Liver (tissue), 8 donors: ENCODE measurements at regions not wholly inside any gene's neighbourhood (a gene's known extent, or its start where the extent isn't known, plus 50 kb on each side); places are given as distances from the start of the nearest gene placed in this dataset.

ENCODE experiments used
- DNase-seq: peaks from one replicate; pipeline ENCODE4 v3.0.0-alpha.2; 2017; ENCODE audit warnings: low spot score
- H3K27ac ChIP-seq, 2 donors: one replicate each; pipeline ENCODE4 v1.7.0; 2013; ENCODE audit warnings: inconsistent platforms in 2 of 2, low read length in 2 of 2, control low read depth in 1 of 2, low read depth in 1 of 2, mild to moderate bottlenecking in 1 of 2
- H3K27me3 ChIP-seq, 4 donors: one replicate each; pipeline versions ENCODE4 v1.6.1 to v1.7.0; 2013; ENCODE audit warnings: low read length in 3 of 4, inconsistent platforms in 1 of 4, mild to moderate bottlenecking in 1 of 4, moderate library complexity in 1 of 4; ENCODE audit not compliant: control insufficient read depth in 4 of 4, insufficient read depth in 4 of 4
- H3K36me3 ChIP-seq, 4 donors: one replicate each; pipeline versions ENCODE4 v1.6.1 to v1.7.0; 2013; ENCODE audit warnings: low read length in 3 of 4, mild to moderate bottlenecking in 3 of 4, low read depth in 1 of 4, moderate library complexity in 1 of 4; ENCODE audit not compliant: control insufficient read depth in 4 of 4, insufficient read depth in 3 of 4
- H3K4me1 ChIP-seq, 4 donors: one replicate each; pipeline versions ENCODE4 v1.6.1 to v1.7.0; 2013; ENCODE audit warnings: low read length in 3 of 4, mild to moderate bottlenecking in 3 of 4, moderate library complexity in 1 of 4; ENCODE audit not compliant: control insufficient read depth in 4 of 4, insufficient read depth in 4 of 4
- H3K4me3 ChIP-seq, 3 donors: one replicate each; pipeline versions ENCODE4 v1.6.1 to v1.7.0; 2013; ENCODE audit warnings: low read length in 3 of 3, control low read depth in 1 of 3, low read depth in 1 of 3, mild to moderate bottlenecking in 1 of 3
- H3K9ac ChIP-seq, 2 donors: one replicate each; pipeline ENCODE4 v1.7.0; 2013; ENCODE audit warnings: low read length in 2 of 2, mild to moderate bottlenecking in 2 of 2, moderate library complexity in 2 of 2, control low read depth in 1 of 2, low read depth in 1 of 2
- H3K9me3 ChIP-seq, 4 donors: one replicate each; pipeline versions ENCODE4 v1.6.1 to v1.7.0; 2013; ENCODE audit warnings: low read length in 3 of 4; ENCODE audit not compliant: control insufficient read depth in 4 of 4
- ATF3 ChIP-seq: IDR thresholded peaks from 2 replicates; pipeline ENCODE4 v1.6.1; 2016; ENCODE audit warnings: antibody characterized with exemption
- CTCF ChIP-seq: fragments of 150-350 bp; IDR thresholded peaks from 2 replicates; pipeline ENCODE4 v1.5.1; 2017; ENCODE audit warnings: improper control_type of control experiment, low read depth, low read length; ENCODE audit not compliant: missing input control
- FOXA1 ChIP-seq: IDR thresholded peaks from 2 replicates; pipeline ENCODE4 v1.6.1; 2016; ENCODE audit warnings: antibody characterized with exemption
- FOXA2 ChIP-seq: IDR thresholded peaks from 2 replicates; pipeline ENCODE4 v1.6.1; 2016; ENCODE audit warnings: antibody characterized with exemption
- GABPA ChIP-seq, 2 donors: IDR thresholded peaks in 1 of 2; conservative IDR thresholded peaks in 1 of 2; 2 replicates each; pipeline ENCODE4 v1.6.1; 2016; ENCODE audit warnings: antibody characterized with exemption in 2 of 2, mild to moderate bottlenecking in 1 of 2, moderate library complexity in 1 of 2
- HNF4A ChIP-seq, 2 donors: conservative IDR thresholded peaks; 2 replicates each; pipeline ENCODE4 v1.6.1; 2016; ENCODE audit warnings: antibody characterized with exemption in 2 of 2, mild to moderate bottlenecking in 2 of 2
- NR2F2 ChIP-seq: IDR thresholded peaks from 2 replicates; pipeline ENCODE4 v1.6.1; 2016; ENCODE audit warnings: antibody characterized with exemption
- REST ChIP-seq: IDR thresholded peaks from 2 replicates; pipeline ENCODE4 v1.6.1; 2016; ENCODE audit warnings: antibody characterized with exemption, mild to moderate bottlenecking
- RXRA ChIP-seq, 2 donors: IDR thresholded peaks; 2 replicates each; pipeline ENCODE4 v1.6.1; 2017 to 2018; ENCODE audit warnings: antibody characterized with exemption in 2 of 2, mild to moderate bottlenecking in 1 of 2
- YY1 ChIP-seq: IDR thresholded peaks from 2 replicates; pipeline ENCODE4 v1.6.1; 2016; ENCODE audit warnings: antibody characterized with exemption, mild to moderate bottlenecking
- ZBTB33 ChIP-seq: IDR thresholded peaks from 2 replicates; pipeline ENCODE4 v1.6.1; 2016; ENCODE audit warnings: antibody characterized with exemption
- WGBS: extraction: QIAGEN DNeasy Blood & Tissue Kit; methylation state at CpG from one replicate; pipeline ENCODE4 v1.1.7; 2013; 5-methylcytosine and 5-hydroxymethylcytosine counted together
- donor health status: healthy.
- donor health status: healthy.
- donor health status: healthy.
- donor health status: healthy.
- donor health status: healthy.

- no peaks in the 10 kb centered on the region for H3K27me3 ChIP-seq
- H3K9me3 ChIP-seq, result no peaks in the 10 kb centered on the region
- no peaks in the 10 kb centered on the region for H3K4me1 ChIP-seq
These were observed 107.1 kb upstream of the TTC34 start for GRCh38 chr1:2908561-2908960.

GRCh38 chr1:2909797-2910196 is 108.3 kb upstream of the TTC34 start:
- TF ChIP-seq ZBTB33 (no peak), FOXA1 (no peak), ATF3 (no peak), HNF4A (conservative IDR thresholded peaks at IDR 0.05) (no peak), YY1 (no peak), FOXA2 (no peak), REST (no peak), RXRA (IDR thresholded peaks at IDR 0.05) (no peak)
- Histone ChIP-seq H3K9ac (no peak overlapping the region), H3K4me1 (no peaks in the 10 kb centered on the region), H3K9me3 (no peaks in the 10 kb centered on the region), H3K36me3 (no peaks in the 10 kb centered on the region), H3K27ac (no peak overlapping the region), H3K4me3 (no peak overlapping the region), H3K27me3 (no peaks in the 10 kb centered on the region)
- WGBS, result 85% methylated on average over 14 of the region's 14 CpGs
- no peak for DNase-seq

More at GRCh38 chr1:2908561-2908960, 107.1 kb upstream of the TTC34 start:
- no peak overlapping the region for H3K9ac ChIP-seq
- DNase-seq, result no peak
- no peak overlapping the region for H3K4me3 ChIP-seq
- no peaks in the 10 kb centered on the region for H3K36me3 ChIP-seq
- H3K27ac ChIP-seq, result no peak overlapping the region
- no peak for TF ChIP-seq NR2F2
- TF ChIP-seq CTCF, result no peak
- 80% methylated on average over 15 of the region's 15 CpGs for WGBS

- Histone ChIP-seq H3K9ac (no peak overlapping the region), H3K27ac (no peak overlapping the region), H3K4me3 (no peak overlapping the region), H3K27me3 (no peaks in the 10 kb centered on the region), H3K9me3 (no peaks in the 10 kb centered on the region), H3K4me1 (no peaks in the 10 kb centered on the region), H3K36me3 (no peaks in the 10 kb centered on the region)
- no peak for DNase-seq
- WGBS, result 89% methylated on average over 11 of the region's 11 CpGs
- no peak for TF ChIP-seq GABPA (IDR thresholded peaks at IDR 0.05 in 1 of 2, conservative IDR thresholded peaks at IDR 0.05 in 1 of 2)
These were observed 108.7 kb upstream of the TTC34 start for GRCh38 chr1:2910211-2910610.
